Kidney glomerular epithelial cell (primary cell): ENCODE measurements at regions not wholly inside any gene's neighbourhood (a gene's known extent, or its start where the extent isn't known, plus 50 kb on each side); places are given as distances from the start of the nearest gene placed in this dataset.
"Not testable (repeated sequence)": the region's sequence is repeated elsewhere in the genome, so short reads cannot be mapped to it uniquely, and the experiment has no call there.

Source experiments
- DNase-seq: peaks from one replicate; lab custom pipeline; 2025; lab: John Stamatoyannopoulos, UW

GRCh38 chr7:113030489-113030888 is 56.1 kb downstream of the GPR85 start:
- DNase-seq, result no peak

- peak; percentile 7 for DNase-seq
Observed at GRCh38 chr7:113026941-113027340, 59.7 kb downstream of the GPR85 start.

- DNase-seq, result not testable (repeated sequence)
Observed at GRCh38 chr7:113017144-113017857, 69.3 kb downstream of the GPR85 start.

GRCh38 chr7:113015034-113015645 is 71.5 kb downstream of the GPR85 start:
- DNase-seq, result peak; percentile 9

- no peak for DNase-seq
Observed at GRCh38 chr7:113013761-113014449, 72.7 kb downstream of the GPR85 start.

GRCh38 chr7:113012862-113013261 is 73.8 kb downstream of the GPR85 start:
- DNase-seq, result not testable (repeated sequence)

GRCh38 chr7:113010377-113010776 is 76.2 kb downstream of the GPR85 start:
- no peak for DNase-seq

- no peak for DNase-seq
Observed at GRCh38 chr7:113008755-113009154, 77.9 kb downstream of the GPR85 start.

- no peak for DNase-seq
Observed at GRCh38 chr7:113004726-113005454, 81.7 kb downstream of the GPR85 start.

- DNase-seq, result no peak
Observed at GRCh38 chr7:113000316-113001020, 86.2 kb downstream of the GPR85 start.

GRCh38 chr7:112997831-112998230 is 88.8 kb downstream of the GPR85 start:
- DNase-seq, result no peak

GRCh38 chr7:112996331-112996871 is 90.2 kb downstream of the GPR85 start:
- DNase-seq, result no peak

GRCh38 chr7:112995059-112995824 is 91.4 kb downstream of the GPR85 start:
- DNase-seq, result no peak

GRCh38 chr7:112994656-112995055 is 92.0 kb downstream of the GPR85 start:
- no peak for DNase-seq

GRCh38 chr7:112990624-112991023 is 96.0 kb downstream of the GPR85 start:
- DNase-seq, result peak; percentile 10

- no peak for DNase-seq
Observed at GRCh38 chr7:112989531-112989930, 97.1 kb downstream of the GPR85 start.

- DNase-seq, result no peak
Observed at GRCh38 chr7:112987171-112987570, 99.5 kb downstream of the GPR85 start.

GRCh38 chr7:112986256-112987031 is 100.2 kb downstream of the GPR85 start:
- DNase-seq, result no peak

GRCh38 chr7:112985377-112985987 is 101.1 kb downstream of the GPR85 start:
- DNase-seq, result no peak
